NCI-H187 (cell line): ENCODE measurements at regions not wholly inside any gene's neighbourhood (a gene's known extent, or its start where the extent isn't known, plus 50 kb on each side); places are given as distances from the start of the nearest gene placed in this dataset.
"Not testable (repeated sequence)": the region's sequence is repeated elsewhere in the genome, so short reads cannot be mapped to it uniquely, and the experiment has no call there.

Source experiments
- DNase-seq, 2 experiments: peaks; one replicate each; lab custom pipeline; 2025; lab: John Stamatoyannopoulos, UW

GRCh38 chr11:121869478-121869877 lies 246.5 kb downstream of the BLID start:
- DNase-seq, result no peak

GRCh38 chr11:121866754-121867153 lies 249.3 kb downstream of the BLID start:
- DNase-seq, result no peak

GRCh38 chr11:121864660-121865059 lies 251.4 kb downstream of the BLID start:
- no peak for DNase-seq

GRCh38 chr11:121863126-121863525 lies 252.9 kb downstream of the BLID start:
- no peak for DNase-seq

- not testable (repeated sequence) for DNase-seq
Observed at GRCh38 chr11:121855138-121855537, 260.9 kb downstream of the BLID start.

- DNase-seq, result no peak
Observed at GRCh38 chr11:121844016-121844415, 272.0 kb downstream of the BLID start.

- no peak for DNase-seq
Observed at GRCh38 chr11:121842192-121842585, 273.8 kb downstream of the BLID start.

GRCh38 chr11:121841487-121842191 lies 274.4 kb downstream of the BLID start:
- peak in 1 of 2 experiments; percentile 8 for DNase-seq

- DNase-seq, result no peak
Observed at GRCh38 chr11:121839781-121840180, 276.2 kb downstream of the BLID start.

- DNase-seq, result no peak
Observed at GRCh38 chr11:121838571-121838970, 277.4 kb downstream of the BLID start.

GRCh38 chr11:121833970-121834369 lies 282.0 kb downstream of the BLID start:
- no peak for DNase-seq

- DNase-seq, result no peak
Observed at GRCh38 chr11:121829159-121829643, 286.8 kb downstream of the BLID start.

GRCh38 chr11:121814962-121815361 lies 301.1 kb downstream of the BLID start:
- DNase-seq, result no peak

GRCh38 chr11:121814296-121814695 lies 301.7 kb downstream of the BLID start:
- DNase-seq, result no peak

- DNase-seq, result no peak
Observed at GRCh38 chr11:121810291-121810690, 305.7 kb downstream of the BLID start.

GRCh38 chr11:121808096-121808495 lies 307.9 kb downstream of the BLID start:
- no peak for DNase-seq

- DNase-seq, result no peak
Observed at GRCh38 chr11:121807051-121807450, 309.0 kb downstream of the BLID start.

GRCh38 chr11:121802542-121802941 lies 313.5 kb downstream of the BLID start:
- DNase-seq, result no peak

GRCh38 chr11:121801781-121802180 lies 314.2 kb downstream of the BLID start:
- DNase-seq, result no peak

GRCh38 chr11:121801394-121801748 lies 314.6 kb downstream of the BLID start:
- DNase-seq, result no peak

GRCh38 chr11:121800731-121801393 lies 315.2 kb downstream of the BLID start:
- DNase-seq, result no peak

GRCh38 chr11:121800240-121800639 lies 315.8 kb downstream of the BLID start:
- no peak for DNase-seq

- no peak for DNase-seq
Observed at GRCh38 chr11:121797496-121797895, 318.5 kb downstream of the BLID start.

- DNase-seq, result no peak
Observed at GRCh38 chr11:121795174-121795573, 320.8 kb downstream of the BLID start.
